ENCODE measurements at regions not wholly inside any gene's neighbourhood (a gene's known extent, or its start where the extent isn't known, plus 50 kb on each side); places are given as distances from the start of the nearest gene placed in this dataset.

GRCh38 chr2:144946263-144946662 lies 426.3 kb upstream of the ZEB2 start:
- ATAC-seq (ENCODE audit: low FRiP score) (no peak), DNase-seq (ENCODE audit: low spot score) (no peak)
- no peak for TF ChIP-seq CTCF (IDR thresholded peaks at IDR 0.05)

- no peak for DNase-seq (ENCODE audit: low spot score)
- no peak for ATAC-seq (ENCODE audit: low FRiP score)
- TF ChIP-seq CTCF (IDR thresholded peaks at IDR 0.05): no peak
Measured at GRCh38 chr2:144944546-144945220, 424.8 kb upstream of the ZEB2 start.

- ATAC-seq (ENCODE audit: low FRiP score) (peak; percentile 64), DNase-seq (ENCODE audit: low spot score) (no peak)
Measured at GRCh38 chr2:144943986-144944385, 424.1 kb upstream of the ZEB2 start.

DNA sequence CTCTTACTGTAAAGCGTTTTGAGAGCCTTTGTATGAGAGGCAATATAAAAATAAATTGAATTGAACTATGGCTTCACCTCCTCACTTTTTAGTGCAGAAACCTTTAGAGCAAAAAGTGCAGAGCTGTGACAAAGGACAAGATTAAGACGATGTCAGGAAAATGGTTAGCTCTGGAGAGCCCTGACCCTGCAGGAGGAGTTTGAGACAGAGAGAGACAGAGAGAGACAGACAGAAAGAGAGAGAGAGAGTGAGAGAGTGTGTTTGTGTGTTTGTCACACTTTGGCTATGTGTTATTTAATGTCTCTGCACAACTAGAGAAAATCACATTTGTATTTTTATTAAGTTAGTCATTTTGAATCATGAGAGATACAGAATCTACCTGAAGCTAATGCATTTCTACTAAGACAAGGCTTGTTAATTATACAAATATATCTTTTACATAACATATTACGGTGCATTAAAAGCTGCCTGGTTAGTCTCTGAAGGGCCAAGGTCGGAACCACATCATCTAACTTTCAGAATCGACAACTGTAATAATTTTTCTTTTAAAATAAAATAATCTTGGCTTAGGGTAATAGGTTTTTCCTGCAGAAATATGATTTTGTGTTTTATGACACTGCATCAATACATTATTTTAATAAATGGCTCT lies 423.5 kb upstream of the ZEB2 start:
- ATAC-seq (ENCODE audit: low FRiP score) (no peak), DNase-seq (ENCODE audit: low spot score) (no peak)
- no peak for TF ChIP-seq CTCF (IDR thresholded peaks at IDR 0.05)

More at GRCh38 chr2:144943986-144944385, 424.1 kb upstream of the ZEB2 start:
- no peak for TF ChIP-seq CTCF (IDR thresholded peaks at IDR 0.05)

DNA sequence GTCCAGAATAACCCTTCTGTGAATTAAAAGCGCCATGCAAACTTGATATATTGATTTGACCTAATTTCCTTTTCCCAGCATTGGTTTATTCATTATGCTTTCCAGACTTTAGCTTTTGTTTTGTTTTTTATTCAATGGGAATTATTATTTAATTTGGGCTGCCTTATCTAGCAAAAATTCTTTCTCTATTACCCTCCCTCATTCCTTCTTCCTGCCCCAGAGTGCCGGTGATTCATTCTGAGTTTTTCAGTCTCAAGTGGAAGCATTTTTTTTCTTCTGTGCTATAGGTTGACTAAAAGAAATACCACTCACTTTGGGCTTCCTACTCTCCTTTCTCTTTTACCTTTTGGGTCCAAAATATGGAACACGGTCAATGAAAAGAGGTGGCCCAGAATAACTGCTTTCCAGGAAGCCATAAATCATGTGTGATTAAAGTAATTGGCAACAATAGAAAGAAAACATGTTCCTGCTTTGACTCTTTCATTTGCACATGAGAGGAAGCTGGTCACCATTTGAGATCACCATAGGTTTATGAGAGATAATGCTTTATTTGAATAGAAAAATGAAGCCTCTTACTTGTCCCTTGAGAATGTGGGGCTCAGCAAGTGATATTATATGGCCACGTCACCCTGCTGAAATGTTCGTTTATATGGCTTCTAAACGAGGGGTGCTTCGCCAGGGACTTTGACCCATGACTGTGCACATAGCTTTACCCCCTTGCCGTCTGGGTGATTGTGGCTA lies 422.8 kb upstream of the ZEB2 start:
- peak; percentile 49 for ATAC-seq (ENCODE audit: low FRiP score)
- no peak for DNase-seq (ENCODE audit: low spot score)
- no peak for TF ChIP-seq CTCF (IDR thresholded peaks at IDR 0.05)

DNA sequence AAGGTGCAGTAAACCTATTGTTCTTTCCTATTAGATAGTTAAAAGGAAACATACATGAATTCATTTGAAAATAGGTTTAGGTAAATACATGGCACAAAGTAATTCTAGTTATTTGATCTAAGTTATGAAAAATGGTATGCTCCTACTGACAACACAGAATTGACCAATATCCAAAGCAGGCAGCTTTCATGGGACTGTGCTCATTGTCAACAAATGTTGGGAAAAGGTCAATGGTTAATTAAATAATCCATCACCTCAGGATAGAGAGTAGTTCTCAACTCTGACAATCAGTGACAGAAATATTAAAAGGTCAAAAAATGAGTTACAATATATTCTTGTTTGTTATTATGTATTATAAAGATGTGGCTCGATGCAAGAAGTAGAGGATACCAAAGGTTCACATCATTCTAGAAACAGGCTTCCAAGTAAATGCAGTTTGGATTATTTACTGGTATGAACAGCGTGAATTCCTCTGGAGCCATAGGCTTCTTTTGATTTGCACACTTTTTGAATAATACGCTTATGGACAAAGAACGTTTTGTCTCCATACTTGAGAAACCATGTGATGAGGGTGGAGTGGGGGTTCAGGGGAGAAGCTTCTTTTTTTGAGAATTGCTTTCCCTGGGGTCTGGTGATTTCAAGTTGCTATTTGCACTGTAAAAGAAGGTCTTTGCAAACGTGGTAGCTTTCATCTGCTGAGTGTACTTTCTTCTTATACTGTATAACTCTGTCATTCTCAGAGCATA lies 422.0 kb upstream of the ZEB2 start:
- ATAC-seq (ENCODE audit: low FRiP score): no peak
- no peak for DNase-seq (ENCODE audit: low spot score)
- no peak for TF ChIP-seq CTCF (IDR thresholded peaks at IDR 0.05)

All from omental fat pad (tissue), 3 donors.